WTC11 (cell line): ENCODE measurements at regions not wholly inside any gene's neighbourhood (a gene's known extent, or its start where the extent isn't known, plus 50 kb on each side); places are given as distances from the start of the nearest gene placed in this dataset.

Experiments used
- ATAC-seq: fragments of 200-7000 bp; cut with Tn5 transposase; 2 replicates; pipeline ENCODE4 v1.10.0; 2021; ENCODE audit warnings: mild to moderate bottlenecking, moderate library complexity
- CTCF ChIA-PET: fragments of 300-600 bp; sonication (Branson Sonifier 250); formaldehyde crosslinking; loops from one replicate; lab custom pipeline; 2021; ENCODE audit warnings: antibody characterized with exemption; lab: Charles Lee
- POLR2A ChIA-PET: fragments of 350-600 bp; sonication (Branson Sonifier 250); formaldehyde crosslinking; loops from one replicate; lab custom pipeline; 2021; ENCODE audit warnings: antibody characterized with exemption; lab: Charles Lee
- DNase-seq: peaks from one replicate; pipeline ENCODE4 v3.0.0; 2021; ENCODE audit warnings: low spot score
- H3K27ac Mint-ChIP-seq: 2 replicates; pipeline ENCODE4 v1.8.0; 2021; ENCODE audit warnings: mixed read lengths
- H3K27me3 Mint-ChIP-seq: 2 replicates; pipeline ENCODE4 v1.8.0; 2021; ENCODE audit warnings: low read depth, mild to moderate bottlenecking, moderate library complexity, mixed read lengths
- H3K36me3 Mint-ChIP-seq: 2 replicates; pipeline ENCODE4 v1.8.0; 2021; ENCODE audit warnings: mixed read lengths
- H3K4me1 Mint-ChIP-seq: 2 replicates; pipeline ENCODE4 v1.8.0; 2022; ENCODE audit warnings: mixed read lengths
- H3K4me3 Mint-ChIP-seq: 2 replicates; pipeline ENCODE4 v1.8.0; 2021; ENCODE audit warnings: mild to moderate bottlenecking, moderate library complexity, mixed read lengths
- H3K9me3 Mint-ChIP-seq: 2 replicates; pipeline ENCODE4 v1.8.0; 2021; ENCODE audit warnings: mixed read lengths
- CBFB ChIP-seq: sonication (generic); formaldehyde crosslinking; IDR thresholded peaks from 2 replicates; pipeline ENCODE4 v1.8.1; 2022; ENCODE audit warnings: mild to moderate bottlenecking, low read depth, missing genetic modification reagents
- EMX1 ChIP-seq: fragments of 250-450 bp; sonication (Bioruptor Pico); IDR thresholded peaks from 2 replicates; pipeline ENCODE4 v1.8.0; 2021; ENCODE audit warnings: mild to moderate bottlenecking
- ETV6 ChIP-seq: sonication (generic); formaldehyde crosslinking; IDR thresholded peaks from 2 replicates; pipeline ENCODE4 v1.8.1; 2022; ENCODE audit warnings: mild to moderate bottlenecking, missing genetic modification reagents
- FOXJ3 ChIP-seq: sonication (generic); formaldehyde crosslinking; IDR thresholded peaks from 2 replicates; pipeline ENCODE4 v1.9.0; 2021; ENCODE audit warnings: missing genetic modification reagents, mild to moderate bottlenecking, borderline replicate concordance
- GABPB1 ChIP-seq: sonication (generic); formaldehyde crosslinking; IDR thresholded peaks from 2 replicates; pipeline ENCODE4 v1.8.1; 2023; ENCODE audit warnings: mild to moderate bottlenecking, missing genetic modification reagents
- GTF2I ChIP-seq: fragments of 250-450 bp; sonication (Bioruptor Pico); conservative IDR thresholded peaks from 2 replicates; pipeline ENCODE4 v1.4.0; 2021; ENCODE audit warnings: mild to moderate bottlenecking
- JUN ChIP-seq: sonication (generic); formaldehyde crosslinking; IDR thresholded peaks from 2 replicates; pipeline ENCODE4 v1.8.0; 2023; ENCODE audit warnings: mild to moderate bottlenecking, missing genetic modification reagents
- OVOL2 ChIP-seq: fragments of 250-450 bp; sonication (Bioruptor Pico); IDR thresholded peaks from 2 replicates; pipeline ENCODE4 v1.9.0; 2021; ENCODE audit warnings: mild to moderate bottlenecking, borderline replicate concordance
- PRDM15 ChIP-seq: sonication (generic); formaldehyde crosslinking; IDR thresholded peaks from 2 replicates; pipeline ENCODE4 v1.8.0; 2022; ENCODE audit warnings: missing genetic modification reagents
- PREB ChIP-seq: sonication (generic); formaldehyde crosslinking; IDR thresholded peaks from 2 replicates; pipeline ENCODE4 v1.8.1; 2022; ENCODE audit warnings: mild to moderate bottlenecking, missing genetic modification reagents, moderate library complexity, borderline replicate concordance
- RELA ChIP-seq: sonication (generic); formaldehyde crosslinking; IDR thresholded peaks from 2 replicates; pipeline ENCODE4 v1.8.1; 2022; ENCODE audit warnings: missing genetic modification reagents, mild to moderate bottlenecking, borderline replicate concordance
- SP1 ChIP-seq: sonication (generic); formaldehyde crosslinking; conservative IDR thresholded peaks from 2 replicates; pipeline ENCODE4 v1.8.1; 2022; ENCODE audit warnings: missing genetic modification reagents
- ZBTB43 ChIP-seq: sonication (generic); formaldehyde crosslinking; IDR thresholded peaks from 2 replicates; pipeline ENCODE4 v1.8.1; 2023; ENCODE audit warnings: mild to moderate bottlenecking, missing genetic modification reagents
- ZNF138 ChIP-seq: sonication (generic); formaldehyde crosslinking; conservative IDR thresholded peaks from 2 replicates; pipeline ENCODE4 v1.8.1; 2022; ENCODE audit warnings: mild to moderate bottlenecking, moderate library complexity, missing genetic modification reagents
- ZNF232 ChIP-seq: sonication (generic); formaldehyde crosslinking; IDR thresholded peaks from 2 replicates; pipeline ENCODE4 v1.8.0; 2022; ENCODE audit warnings: mild to moderate bottlenecking, missing genetic modification reagents
- ZNF317 ChIP-seq: sonication (generic); formaldehyde crosslinking; IDR thresholded peaks from 2 replicates; pipeline ENCODE4 v1.8.1; 2023; ENCODE audit warnings: low read depth, mild to moderate bottlenecking, moderate library complexity, missing genetic modification reagents, borderline replicate concordance
- TF ChIP-seq, protein P1 (sequence below): sonication (generic); formaldehyde crosslinking; IDR thresholded peaks from 2 replicates; pipeline ENCODE4 v1.8.1; 2023; ENCODE audit warnings: mild to moderate bottlenecking, missing genetic modification reagents
- TF ChIP-seq, protein P2 (sequence below): sonication (generic); formaldehyde crosslinking; IDR thresholded peaks from 2 replicates; pipeline ENCODE4 v1.8.1; 2023; ENCODE audit warnings: mild to moderate bottlenecking, missing genetic modification reagents, moderate library complexity
- TF ChIP-seq, protein P3 (sequence below): sonication (generic); formaldehyde crosslinking; IDR thresholded peaks from 2 replicates; pipeline ENCODE4 v1.8.0; 2022; ENCODE audit warnings: mild to moderate bottlenecking, missing genetic modification reagents
- TF ChIP-seq, protein P4 (sequence below): sonication (generic); formaldehyde crosslinking; IDR thresholded peaks from 2 replicates; pipeline ENCODE4 v1.8.1; 2022; ENCODE audit warnings: low read depth, missing genetic modification reagents, borderline replicate concordance
- TF ChIP-seq, protein P5 (sequence below): sonication (generic); formaldehyde crosslinking; conservative IDR thresholded peaks from 2 replicates; pipeline ENCODE4 v1.8.1; 2023; ENCODE audit warnings: mild to moderate bottlenecking, low read depth, missing genetic modification reagents, moderate library complexity

- Mint-ChIP-seq H3K4me3 (no peak overlapping the region), H3K9me3 (no peaks in the 10 kb centered on the region), H3K27me3 (no peaks in the 10 kb centered on the region), H3K4me1 (no peaks in the 10 kb centered on the region), H3K27ac (no peak overlapping the region), H3K36me3 (no peaks in the 10 kb centered on the region)
- ATAC-seq (no peak), DNase-seq (no peak)
- ChIA-PET POLR2A (no interaction called here), CTCF (no interaction called here)
- TF ChIP-seq, protein P1, sequence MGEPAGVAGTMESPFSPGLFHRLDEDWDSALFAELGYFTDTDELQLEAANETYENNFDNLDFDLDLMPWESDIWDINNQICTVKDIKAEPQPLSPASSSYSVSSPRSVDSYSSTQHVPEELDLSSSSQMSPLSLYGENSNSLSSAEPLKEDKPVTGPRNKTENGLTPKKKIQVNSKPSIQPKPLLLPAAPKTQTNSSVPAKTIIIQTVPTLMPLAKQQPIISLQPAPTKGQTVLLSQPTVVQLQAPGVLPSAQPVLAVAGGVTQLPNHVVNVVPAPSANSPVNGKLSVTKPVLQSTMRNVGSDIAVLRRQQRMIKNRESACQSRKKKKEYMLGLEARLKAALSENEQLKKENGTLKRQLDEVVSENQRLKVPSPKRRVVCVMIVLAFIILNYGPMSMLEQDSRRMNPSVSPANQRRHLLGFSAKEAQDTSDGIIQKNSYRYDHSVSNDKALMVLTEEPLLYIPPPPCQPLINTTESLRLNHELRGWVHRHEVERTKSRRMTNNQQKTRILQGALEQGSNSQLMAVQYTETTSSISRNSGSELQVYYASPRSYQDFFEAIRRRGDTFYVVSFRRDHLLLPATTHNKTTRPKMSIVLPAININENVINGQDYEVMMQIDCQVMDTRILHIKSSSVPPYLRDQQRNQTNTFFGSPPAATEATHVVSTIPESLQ: no peak
- no peak for TF ChIP-seq GABPB1 (CRISPR knock-in tag)
- TF ChIP-seq ZNF138 (CRISPR knock-in tag): no peak
- no peak for TF ChIP-seq PRDM15
Measured at GRCh38 chr6:112470376-112470775, 123.2 kb downstream of the RFPL4B start.

GRCh38 chr6:112470950-112471349 is 123.8 kb downstream of the RFPL4B start:
- CTCF ChIA-PET: no interaction called here
- ATAC-seq (no peak; the same call in 1 of the 2 replicates), DNase-seq (no peak)
- Mint-ChIP-seq H3K9me3 (no peaks in the 10 kb centered on the region), H3K4me1 (no peaks in the 10 kb centered on the region), H3K27me3 (no peaks in the 10 kb centered on the region), H3K4me3 (no peak overlapping the region), H3K36me3 (no peaks in the 10 kb centered on the region), H3K27ac (no peak overlapping the region)
- TF ChIP-seq FOXJ3 (CRISPR knock-in tag): no peak
- no peak for TF ChIP-seq JUN (CRISPR knock-in tag)
- TF ChIP-seq GTF2I (CRISPR knock-in tag): no peak
- no peak for TF ChIP-seq RELA (CRISPR knock-in tag)
- no peak for TF ChIP-seq ZBTB43
- TF ChIP-seq EMX1: no peak
- no peak for TF ChIP-seq SP1
- TF ChIP-seq OVOL2 (CRISPR knock-in tag): no peak
- TF ChIP-seq ZNF317 (CRISPR knock-in tag): no peak
- TF ChIP-seq CBFB (CRISPR knock-in tag): no peak
- no peak for TF ChIP-seq PREB (CRISPR knock-in tag)
- TF ChIP-seq, protein P2, sequence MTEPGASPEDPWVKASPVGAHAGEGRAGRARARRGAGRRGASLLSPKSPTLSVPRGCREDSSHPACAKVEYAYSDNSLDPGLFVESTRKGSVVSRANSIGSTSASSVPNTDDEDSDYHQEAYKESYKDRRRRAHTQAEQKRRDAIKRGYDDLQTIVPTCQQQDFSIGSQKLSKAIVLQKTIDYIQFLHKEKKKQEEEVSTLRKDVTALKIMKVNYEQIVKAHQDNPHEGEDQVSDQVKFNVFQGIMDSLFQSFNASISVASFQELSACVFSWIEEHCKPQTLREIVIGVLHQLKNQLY (CRISPR knock-in tag): no peak
- TF ChIP-seq, protein P3, sequence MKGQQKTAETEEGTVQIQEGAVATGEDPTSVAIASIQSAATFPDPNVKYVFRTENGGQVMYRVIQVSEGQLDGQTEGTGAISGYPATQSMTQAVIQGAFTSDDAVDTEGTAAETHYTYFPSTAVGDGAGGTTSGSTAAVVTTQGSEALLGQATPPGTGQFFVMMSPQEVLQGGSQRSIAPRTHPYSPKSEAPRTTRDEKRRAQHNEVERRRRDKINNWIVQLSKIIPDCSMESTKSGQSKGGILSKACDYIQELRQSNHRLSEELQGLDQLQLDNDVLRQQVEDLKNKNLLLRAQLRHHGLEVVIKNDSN (CRISPR knock-in tag): no peak
- TF ChIP-seq ZNF232: no peak
- no peak for TF ChIP-seq ETV6 (CRISPR knock-in tag)
- TF ChIP-seq, protein P4, sequence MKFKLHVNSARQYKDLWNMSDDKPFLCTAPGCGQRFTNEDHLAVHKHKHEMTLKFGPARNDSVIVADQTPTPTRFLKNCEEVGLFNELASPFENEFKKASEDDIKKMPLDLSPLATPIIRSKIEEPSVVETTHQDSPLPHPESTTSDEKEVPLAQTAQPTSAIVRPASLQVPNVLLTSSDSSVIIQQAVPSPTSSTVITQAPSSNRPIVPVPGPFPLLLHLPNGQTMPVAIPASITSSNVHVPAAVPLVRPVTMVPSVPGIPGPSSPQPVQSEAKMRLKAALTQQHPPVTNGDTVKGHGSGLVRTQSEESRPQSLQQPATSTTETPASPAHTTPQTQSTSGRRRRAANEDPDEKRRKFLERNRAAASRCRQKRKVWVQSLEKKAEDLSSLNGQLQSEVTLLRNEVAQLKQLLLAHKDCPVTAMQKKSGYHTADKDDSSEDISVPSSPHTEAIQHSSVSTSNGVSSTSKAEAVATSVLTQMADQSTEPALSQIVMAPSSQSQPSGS (CRISPR knock-in tag): no peak
- TF ChIP-seq, protein P5, sequence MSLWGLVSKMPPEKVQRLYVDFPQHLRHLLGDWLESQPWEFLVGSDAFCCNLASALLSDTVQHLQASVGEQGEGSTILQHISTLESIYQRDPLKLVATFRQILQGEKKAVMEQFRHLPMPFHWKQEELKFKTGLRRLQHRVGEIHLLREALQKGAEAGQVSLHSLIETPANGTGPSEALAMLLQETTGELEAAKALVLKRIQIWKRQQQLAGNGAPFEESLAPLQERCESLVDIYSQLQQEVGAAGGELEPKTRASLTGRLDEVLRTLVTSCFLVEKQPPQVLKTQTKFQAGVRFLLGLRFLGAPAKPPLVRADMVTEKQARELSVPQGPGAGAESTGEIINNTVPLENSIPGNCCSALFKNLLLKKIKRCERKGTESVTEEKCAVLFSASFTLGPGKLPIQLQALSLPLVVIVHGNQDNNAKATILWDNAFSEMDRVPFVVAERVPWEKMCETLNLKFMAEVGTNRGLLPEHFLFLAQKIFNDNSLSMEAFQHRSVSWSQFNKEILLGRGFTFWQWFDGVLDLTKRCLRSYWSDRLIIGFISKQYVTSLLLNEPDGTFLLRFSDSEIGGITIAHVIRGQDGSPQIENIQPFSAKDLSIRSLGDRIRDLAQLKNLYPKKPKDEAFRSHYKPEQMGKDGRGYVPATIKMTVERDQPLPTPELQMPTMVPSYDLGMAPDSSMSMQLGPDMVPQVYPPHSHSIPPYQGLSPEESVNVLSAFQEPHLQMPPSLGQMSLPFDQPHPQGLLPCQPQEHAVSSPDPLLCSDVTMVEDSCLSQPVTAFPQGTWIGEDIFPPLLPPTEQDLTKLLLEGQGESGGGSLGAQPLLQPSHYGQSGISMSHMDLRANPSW: no peak
- POLR2A ChIA-PET: no interaction called here
